A549 (cell line): ENCODE measurements at regions not wholly inside any gene's neighbourhood (a gene's known extent, or its start where the extent isn't known, plus 50 kb on each side); places are given as distances from the start of the nearest gene placed in this dataset.

Experiments used
- ATAC-seq, 2 experiments: fragments of 200-7000 bp in 1 of 2; fragments of >200 bp in 1 of 2; cut with Nextera tagmentation in 1 of 2; cut with Tn5 transposase in 1 of 2; 3 replicates each; pipeline versions ENCODE4 v1.8.0 to v1.9.1; 2018 to 2020; ENCODE audit warnings: mild to moderate bottlenecking in 1 of 2, moderate library complexity in 1 of 2
- CTCF ChIA-PET: fragments of 300-600 bp; sonication (Branson Sonifier 250); formaldehyde crosslinking; extraction: SDS; loops from one replicate; lab custom pipeline; 2021; ENCODE audit warnings: antibody characterized with exemption, inconsistent platforms; lab: Yijun Ruan, JAX
- POLR2A ChIA-PET: fragments of 350-600 bp; formaldehyde crosslinking; extraction: SDS; loops from one replicate; lab custom pipeline; 2021; ENCODE audit warnings: antibody characterized with exemption, inconsistent platforms; lab: Yijun Ruan, JAX
- DNase-seq, 2 experiments: peaks; one replicate each; pipeline versions ENCODE4 v3.0.0 to v3.0.0-alpha.2; 2011 to 2016; ENCODE audit warnings: low read depth in 1 of 2, low spot score in 1 of 2
- FAIRE-seq: peaks from 2 replicates; lab custom pipeline; 2011; peaks lifted over from hg19 to GRCh38; lab: Jason Lieb, UNC
- H3K27ac ChIP-seq, 2 experiments: fragments of >200 bp; sonication (Bioruptor Twin); formaldehyde crosslinking; 3 replicates each; pipeline ENCODE4 v1.5.1; 2016 to 2017
- H3K4me1 ChIP-seq: fragments of >200 bp; sonication (Bioruptor Twin); formaldehyde crosslinking; 3 replicates; pipeline ENCODE4 v1.6.1; 2016
- H3K4me2 ChIP-seq: fragments of >200 bp; sonication (Bioruptor Twin); formaldehyde crosslinking; 3 replicates; pipeline ENCODE4 v1.6.1; 2016
- H3K4me3 ChIP-seq: fragments of >200 bp; sonication (Bioruptor Twin); formaldehyde crosslinking; 3 replicates; pipeline ENCODE4 v1.5.1; 2016
- H3K9me3 ChIP-seq: fragments of >200 bp; sonication (Bioruptor Twin); formaldehyde crosslinking; 3 replicates; pipeline ENCODE4 v1.6.1; 2016
- CBX2 ChIP-seq: fragments of 200-600 bp; sonication (generic); IDR thresholded peaks from 2 replicates; pipeline ENCODE4 v1.6.1; 2016; ENCODE audit warnings: low read depth, mild to moderate bottlenecking, borderline replicate concordance
- EHMT2 ChIP-seq: fragments of 200-600 bp; sonication (generic); IDR thresholded peaks from 2 replicates; pipeline ENCODE4 v1.6.1; 2016; ENCODE audit warnings: antibody characterized with exemption, low read depth, mild to moderate bottlenecking, moderate library complexity
- EP300 ChIP-seq, 2 experiments: fragments of >200 bp; sonication (Bioruptor Twin); formaldehyde crosslinking; IDR thresholded peaks; 2 replicates in 1 of 2; 3 replicates in 1 of 2; pipeline ENCODE4 v1.6.1; 2016 to 2017
- FOSL2 ChIP-seq, 2 experiments: fragments of 450-650 bp in 1 of 2; fragments of >200 bp in 1 of 2; sonication (Bioruptor Twin) in 1 of 2; formaldehyde crosslinking; IDR thresholded peaks; 2 replicates each; pipeline versions ENCODE4 v1.5.0 to v1.6.1; 2016 to 2020; ENCODE audit warnings: mild to moderate bottlenecking in 1 of 2, moderate library complexity in 1 of 2
- GATA3 ChIP-seq: IDR thresholded peaks from 2 replicates; pipeline ENCODE4 v1.6.1; 2012; ENCODE audit warnings: borderline replicate concordance
- HEYL ChIP-seq: fragments of 250-450 bp; sonication (Bioruptor Pico); IDR thresholded peaks from 2 replicates; pipeline ENCODE4 v1.8.0; 2021; ENCODE audit warnings: mild to moderate bottlenecking, moderate library complexity
- HOXB13 ChIP-seq: fragments of 250-450 bp; sonication (Bioruptor Pico); IDR thresholded peaks from 2 replicates; pipeline ENCODE4 v1.5.0; 2020; ENCODE audit warnings: low read depth, mild to moderate bottlenecking, moderate library complexity
- HOXB5 ChIP-seq: fragments of 250-450 bp; sonication (Bioruptor Pico); IDR thresholded peaks from 2 replicates; pipeline ENCODE4 v1.5.0; 2020; ENCODE audit warnings: mild to moderate bottlenecking, moderate library complexity
- JUN ChIP-seq, 2 experiments: fragments of >200 bp; sonication (Bioruptor Twin); formaldehyde crosslinking; IDR thresholded peaks; 2 replicates in 1 of 2; 3 replicates in 1 of 2; pipeline ENCODE4 v1.6.1; 2016 to 2017
- MYC ChIP-seq: IDR thresholded peaks from 2 replicates; pipeline ENCODE4 v1.6.1; 2012; ENCODE audit warnings: mild to moderate bottlenecking, inconsistent platforms, low read length, improper control_type of control experiment, borderline replicate concordance
- NPAS2 ChIP-seq: fragments of 250-450 bp; sonication (Bioruptor Pico); IDR thresholded peaks from 2 replicates; pipeline ENCODE4 v1.8.0; 2022; ENCODE audit warnings: mild to moderate bottlenecking, moderate library complexity, borderline replicate concordance
- PHF8 ChIP-seq: fragments of 200-600 bp; sonication (generic); IDR thresholded peaks from 2 replicates; pipeline ENCODE4 v1.6.1; 2016; ENCODE audit warnings: low read depth, mild to moderate bottlenecking, antibody characterized with exemption, moderate library complexity, borderline replicate concordance
- POLR2A ChIP-seq: IDR thresholded peaks from 2 replicates; pipeline ENCODE4 v1.6.1; 2012; ENCODE audit warnings: mild to moderate bottlenecking, low read length
- RAD21 ChIP-seq, 2 experiments: fragments of >200 bp in 1 of 2; sonication (Bioruptor Twin) in 1 of 2; formaldehyde crosslinking in 1 of 2; IDR thresholded peaks in 1 of 2; conservative IDR thresholded peaks in 1 of 2; 2 replicates in 1 of 2; 3 replicates in 1 of 2; pipeline ENCODE4 v1.6.1; 2012 to 2018; ENCODE audit warnings: inconsistent platforms in 1 of 2
- RARB ChIP-seq: fragments of 250-450 bp; sonication (Bioruptor Pico); IDR thresholded peaks from 2 replicates; pipeline ENCODE4 v1.8.0; 2021; ENCODE audit warnings: mild to moderate bottlenecking, moderate library complexity
- RCOR1 ChIP-seq: fragments of 150-350 bp; IDR thresholded peaks from 2 replicates; pipeline ENCODE4 v1.6.1; 2014; ENCODE audit warnings: antibody characterized with exemption, low read length, low read depth
- RNF2 ChIP-seq: fragments of 200-600 bp; sonication (generic); IDR thresholded peaks from 2 replicates; pipeline ENCODE4 v1.6.1; 2016; ENCODE audit warnings: low read depth, mild to moderate bottlenecking, antibody characterized with exemption, moderate library complexity, borderline replicate concordance
- SREBF2 ChIP-seq: fragments of 450-650 bp; IDR thresholded peaks from 2 replicates; pipeline ENCODE4 v1.6.1; 2014; ENCODE audit warnings: mild to moderate bottlenecking, moderate library complexity
- TFCP2L1 ChIP-seq: fragments of 250-450 bp; sonication (Bioruptor Pico); IDR thresholded peaks from 2 replicates; pipeline ENCODE4 v1.5.0; 2021; ENCODE audit warnings: mild to moderate bottlenecking
- TP53 ChIP-seq: fragments of 250-450 bp; sonication (Bioruptor Pico); IDR thresholded peaks from 2 replicates; pipeline ENCODE4 v1.5.0; 2021; ENCODE audit warnings: mild to moderate bottlenecking, moderate library complexity
- ZC3H11A ChIP-seq: fragments of 450-650 bp; IDR thresholded peaks from 2 replicates; pipeline ENCODE4 v1.6.1; 2014; ENCODE audit warnings: antibody characterized with exemption, mild to moderate bottlenecking
- ZNF302 ChIP-seq: fragments of 250-450 bp; sonication (Bioruptor Pico); IDR thresholded peaks from 2 replicates; pipeline ENCODE4 v1.9.0; 2021; ENCODE audit warnings: inconsistent platforms, mild to moderate bottlenecking, moderate library complexity
- ZSCAN20 ChIP-seq: fragments of 250-450 bp; sonication (Bioruptor Pico); IDR thresholded peaks from 2 replicates; pipeline ENCODE4 v1.8.0; 2022; ENCODE audit warnings: mild to moderate bottlenecking, moderate library complexity
- WGBS: methylation state at CpG from one replicate; pipeline ENCODE4 v1.1.6; 2017; ENCODE audit errors: missing lambda C conversion rate; 5-methylcytosine and 5-hydroxymethylcytosine counted together
- TF ChIP-seq, protein P1 (sequence below): fragments of 150-350 bp; IDR thresholded peaks from 2 replicates; pipeline ENCODE4 v1.6.1; 2014; ENCODE audit warnings: low read depth, mild to moderate bottlenecking, low read length
- TF ChIP-seq, protein P2 (sequence below): fragments of 450-650 bp; IDR thresholded peaks from 2 replicates; pipeline ENCODE4 v1.6.1; 2014; ENCODE audit warnings: antibody characterized with exemption
- TF ChIP-seq, protein P3 (sequence below): IDR thresholded peaks from 2 replicates; pipeline ENCODE4 v1.6.1; 2012
- TF ChIP-seq, protein P4 (sequence below): IDR thresholded peaks from 2 replicates; pipeline ENCODE4 v1.6.1; 2012
- TF ChIP-seq, protein P5 (sequence below): fragments of >200 bp; sonication (Bioruptor Twin); formaldehyde crosslinking; IDR thresholded peaks from 3 replicates; pipeline ENCODE4 v1.5.1; 2016

DNA sequence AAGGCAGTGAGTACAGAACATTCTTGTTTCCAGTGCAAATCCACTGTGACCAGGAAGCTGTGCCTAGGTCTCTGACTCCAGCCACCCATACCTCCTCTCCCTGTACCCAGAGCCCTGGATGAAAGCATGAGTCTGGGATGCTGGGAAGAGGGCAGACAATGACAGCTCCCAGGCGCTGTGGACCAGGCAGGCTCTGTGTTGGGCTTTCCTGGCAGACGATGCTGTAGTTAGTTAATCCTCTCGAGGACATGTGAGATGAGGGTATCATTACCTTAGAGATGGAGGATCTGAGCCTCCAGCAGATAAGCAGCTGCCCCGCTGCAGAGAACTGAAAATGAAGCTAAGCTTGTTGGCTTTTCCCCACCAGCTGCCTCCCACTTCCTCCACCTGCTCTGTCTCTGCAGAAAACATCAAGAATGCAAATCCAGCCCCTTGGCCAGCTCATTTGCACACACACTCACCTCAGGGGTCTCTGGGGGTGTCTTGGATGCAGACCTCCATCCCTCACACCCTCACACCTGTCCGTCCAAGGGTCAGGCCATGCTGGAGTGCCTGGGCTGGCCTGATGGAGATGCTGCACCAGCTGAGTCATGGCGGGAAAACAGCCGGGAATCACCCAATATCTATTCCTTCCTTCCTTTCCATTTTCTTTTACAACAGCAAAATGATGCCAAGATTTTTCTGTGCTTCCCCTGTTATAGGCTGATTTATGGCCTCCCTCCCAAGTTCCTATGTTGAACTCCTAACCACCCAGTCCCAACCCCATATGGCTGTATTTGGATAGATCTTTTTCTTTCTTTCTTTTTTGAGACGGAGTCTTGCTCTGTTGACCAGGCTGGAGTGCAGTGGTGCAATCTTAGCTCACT is 94.9 kb upstream of the SEPTIN5 start:
- CTCF ChIA-PET = interaction anchor here (4.7 kb wide), 1 partner anchor 11 kb away, joined by 26 read pairs; no protein-coding TSS in a partner anchor
- no peak overlapping the region for H3K4me3 ChIP-seq
- H3K9me3 ChIP-seq = no peaks in the 10 kb centered on the region
- TF ChIP-seq, protein P1, sequence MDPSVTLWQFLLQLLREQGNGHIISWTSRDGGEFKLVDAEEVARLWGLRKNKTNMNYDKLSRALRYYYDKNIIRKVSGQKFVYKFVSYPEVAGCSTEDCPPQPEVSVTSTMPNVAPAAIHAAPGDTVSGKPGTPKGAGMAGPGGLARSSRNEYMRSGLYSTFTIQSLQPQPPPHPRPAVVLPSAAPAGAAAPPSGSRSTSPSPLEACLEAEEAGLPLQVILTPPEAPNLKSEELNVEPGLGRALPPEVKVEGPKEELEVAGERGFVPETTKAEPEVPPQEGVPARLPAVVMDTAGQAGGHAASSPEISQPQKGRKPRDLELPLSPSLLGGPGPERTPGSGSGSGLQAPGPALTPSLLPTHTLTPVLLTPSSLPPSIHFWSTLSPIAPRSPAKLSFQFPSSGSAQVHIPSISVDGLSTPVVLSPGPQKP = no peak
- TF ChIP-seq MYC (no peak), SREBF2 (no peak), RAD21 (conservative IDR thresholded peaks at IDR 0.05 in 1 of 2, IDR thresholded peaks at IDR 0.05 in 1 of 2) (no peak), JUN (IDR thresholded peaks at IDR 0.05) (no peak), TP53 (CRISPR knock-in tag) (no peak), ZC3H11A (no peak), FOSL2 (IDR thresholded peaks at IDR 0.05) (no peak), FOSL2 (CRISPR knock-in tag; IDR thresholded peaks at IDR 0.05) (no peak), PHF8 (no peak), POLR2A (no peak), RNF2 (no peak), CBX2 (no peak), ZSCAN20 (no peak), HOXB5 (no peak)
- TF ChIP-seq, protein P2, sequence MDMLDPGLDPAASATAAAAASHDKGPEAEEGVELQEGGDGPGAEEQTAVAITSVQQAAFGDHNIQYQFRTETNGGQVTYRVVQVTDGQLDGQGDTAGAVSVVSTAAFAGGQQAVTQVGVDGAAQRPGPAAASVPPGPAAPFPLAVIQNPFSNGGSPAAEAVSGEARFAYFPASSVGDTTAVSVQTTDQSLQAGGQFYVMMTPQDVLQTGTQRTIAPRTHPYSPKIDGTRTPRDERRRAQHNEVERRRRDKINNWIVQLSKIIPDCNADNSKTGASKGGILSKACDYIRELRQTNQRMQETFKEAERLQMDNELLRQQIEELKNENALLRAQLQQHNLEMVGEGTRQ = no peak
- TF ChIP-seq, protein P3, sequence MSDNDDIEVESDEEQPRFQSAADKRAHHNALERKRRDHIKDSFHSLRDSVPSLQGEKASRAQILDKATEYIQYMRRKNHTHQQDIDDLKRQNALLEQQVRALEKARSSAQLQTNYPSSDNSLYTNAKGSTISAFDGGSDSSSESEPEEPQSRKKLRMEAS = no peak
- TF ChIP-seq, protein P4, sequence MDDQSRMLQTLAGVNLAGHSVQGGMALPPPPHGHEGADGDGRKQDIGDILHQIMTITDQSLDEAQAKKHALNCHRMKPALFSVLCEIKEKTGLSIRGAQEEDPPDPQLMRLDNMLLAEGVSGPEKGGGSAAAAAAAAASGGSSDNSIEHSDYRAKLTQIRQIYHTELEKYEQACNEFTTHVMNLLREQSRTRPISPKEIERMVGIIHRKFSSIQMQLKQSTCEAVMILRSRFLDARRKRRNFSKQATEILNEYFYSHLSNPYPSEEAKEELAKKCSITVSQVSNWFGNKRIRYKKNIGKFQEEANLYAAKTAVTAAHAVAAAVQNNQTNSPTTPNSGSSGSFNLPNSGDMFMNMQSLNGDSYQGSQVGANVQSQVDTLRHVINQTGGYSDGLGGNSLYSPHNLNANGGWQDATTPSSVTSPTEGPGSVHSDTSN = no peak
- TF ChIP-seq, protein P5, sequence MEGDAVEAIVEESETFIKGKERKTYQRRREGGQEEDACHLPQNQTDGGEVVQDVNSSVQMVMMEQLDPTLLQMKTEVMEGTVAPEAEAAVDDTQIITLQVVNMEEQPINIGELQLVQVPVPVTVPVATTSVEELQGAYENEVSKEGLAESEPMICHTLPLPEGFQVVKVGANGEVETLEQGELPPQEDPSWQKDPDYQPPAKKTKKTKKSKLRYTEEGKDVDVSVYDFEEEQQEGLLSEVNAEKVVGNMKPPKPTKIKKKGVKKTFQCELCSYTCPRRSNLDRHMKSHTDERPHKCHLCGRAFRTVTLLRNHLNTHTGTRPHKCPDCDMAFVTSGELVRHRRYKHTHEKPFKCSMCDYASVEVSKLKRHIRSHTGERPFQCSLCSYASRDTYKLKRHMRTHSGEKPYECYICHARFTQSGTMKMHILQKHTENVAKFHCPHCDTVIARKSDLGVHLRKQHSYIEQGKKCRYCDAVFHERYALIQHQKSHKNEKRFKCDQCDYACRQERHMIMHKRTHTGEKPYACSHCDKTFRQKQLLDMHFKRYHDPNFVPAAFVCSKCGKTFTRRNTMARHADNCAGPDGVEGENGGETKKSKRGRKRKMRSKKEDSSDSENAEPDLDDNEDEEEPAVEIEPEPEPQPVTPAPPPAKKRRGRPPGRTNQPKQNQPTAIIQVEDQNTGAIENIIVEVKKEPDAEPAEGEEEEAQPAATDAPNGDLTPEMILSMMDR = no peak
- no peak overlapping the region for H3K27ac ChIP-seq
- no peak for DNase-seq
- no peak for ATAC-seq
- H3K4me1 ChIP-seq = no peaks in the 10 kb centered on the region
- POLR2A ChIA-PET = interaction anchor here (0.6 kb wide), 1 partner anchor 523 kb away, joined by 3 read pairs; no protein-coding TSS in a partner anchor
- H3K4me2 ChIP-seq = no peak overlapping the region
- no peak for FAIRE-seq
- WGBS = 64% methylated on average over 8 of the region's 8 CpGs

DNA sequence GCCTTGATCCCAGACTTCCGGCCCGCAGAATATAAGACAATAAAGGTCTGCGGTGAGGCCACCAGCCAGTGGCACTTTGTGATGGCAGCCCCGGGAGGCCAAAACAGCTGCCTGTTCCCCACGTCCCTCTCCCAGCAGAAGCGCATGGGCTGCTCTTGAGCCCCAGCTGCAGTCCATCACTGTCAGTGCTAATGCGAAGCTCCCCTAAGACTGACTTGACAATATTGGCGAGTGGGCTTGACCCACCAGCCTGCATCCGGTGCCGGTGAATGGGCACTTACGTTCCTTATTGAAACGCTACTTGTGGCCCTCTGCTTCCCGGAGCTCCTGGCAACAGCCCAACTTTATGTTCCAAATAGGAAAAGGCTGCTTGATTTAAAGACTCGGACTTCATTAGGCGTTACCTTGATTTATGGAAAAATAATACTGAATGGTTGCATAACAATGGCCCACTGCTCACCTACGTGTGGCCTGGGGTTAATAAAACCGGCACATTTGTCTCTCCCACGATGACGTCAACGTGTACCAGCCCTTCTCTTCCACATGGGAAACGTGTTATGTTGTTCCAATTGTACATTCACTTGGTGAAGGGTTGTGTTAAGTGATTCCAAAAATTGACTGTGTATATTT is 93.4 kb upstream of the SEPTIN5 start:
- no peak overlapping the region for H3K4me2 ChIP-seq
- ChIA-PET CTCF (interaction anchor here (4.7 kb wide), 1 partner anchor 10 kb away, joined by 26 read pairs; no protein-coding TSS in a partner anchor), POLR2A (no interaction called here)
- FAIRE-seq (no peak), DNase-seq (no peak), ATAC-seq (no peak)
- WGBS = 71% methylated on average over 20 of the region's 21 CpGs
- H3K27ac ChIP-seq = no peak overlapping the region
- H3K4me1 ChIP-seq = no peaks in the 10 kb centered on the region
- no peaks in the 10 kb centered on the region for H3K9me3 ChIP-seq
- no peak overlapping the region for H3K4me3 ChIP-seq
- TF ChIP-seq HOXB5 = no peak
- TF ChIP-seq CBX2 = no peak
- TF ChIP-seq GATA3 = no peak
- no peak for TF ChIP-seq NPAS2 (CRISPR knock-in tag)
- no peak for TF ChIP-seq RCOR1
- TF ChIP-seq EHMT2 = no peak
- TF ChIP-seq ZNF302 (CRISPR knock-in tag) = no peak
- no peak for TF ChIP-seq EP300 (IDR thresholded peaks at IDR 0.05)
- TF ChIP-seq, protein P1 = no peak
- TF ChIP-seq FOSL2 (IDR thresholded peaks at IDR 0.05) = no peak
- no peak for TF ChIP-seq FOSL2 (CRISPR knock-in tag; IDR thresholded peaks at IDR 0.05)
- TF ChIP-seq HOXB13 (CRISPR knock-in tag) = no peak
- TF ChIP-seq HEYL = no peak
- TF ChIP-seq TFCP2L1 (CRISPR knock-in tag) = no peak
- TF ChIP-seq, protein P2 = no peak
- TF ChIP-seq RARB (CRISPR knock-in tag) = no peak
